ENCODE measurements at regions not wholly inside any gene's neighbourhood (a gene's known extent, or its start where the extent isn't known, plus 50 kb on each side); places are given as distances from the start of the nearest gene placed in this dataset.

DNA sequence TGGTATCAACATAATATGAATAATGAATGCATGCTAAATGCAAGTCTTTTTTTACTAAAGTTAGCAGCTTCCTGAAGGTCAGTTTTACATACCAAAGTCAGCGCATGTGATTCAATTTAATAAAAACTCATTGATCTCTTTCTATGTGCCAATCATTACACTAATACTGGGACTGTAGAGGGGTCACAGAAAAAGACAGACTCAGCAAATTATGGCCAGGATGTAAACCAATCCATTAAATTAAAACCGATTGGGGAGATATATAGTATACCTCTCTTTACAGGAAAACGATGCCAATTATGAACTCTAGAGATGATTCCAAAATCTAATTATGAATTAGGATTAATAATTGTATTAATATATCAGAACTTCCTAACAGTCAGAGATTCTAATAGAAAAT, 624.4 kb upstream of the PCDH20 start:
- Histone ChIP-seq H2BK20ac (ENCODE audit: low read depth, low read length, poor library complexity, severe bottlenecking) (no peak overlapping the region), H4K5ac (ENCODE audit: insufficient read length, low read depth, low read length) (no peak overlapping the region), H3K18ac (ENCODE audit: insufficient read length, low read depth, low read length) (no peak overlapping the region), H2BK120ac (ENCODE audit: low read depth, low read length, poor library complexity, severe bottlenecking) (no peak overlapping the region), H2BK5ac (ENCODE audit: insufficient read length, low read length) (no peak overlapping the region), H4K20me1 (ENCODE audit: control insufficient read depth, insufficient read depth, insufficient read length) (no peaks in the 10 kb centered on the region), H3T11ph (ENCODE audit: low read length) (no peak overlapping the region), H3K23ac (ENCODE audit: insufficient read length, low read depth, low read length) (no peak overlapping the region), H3K56ac (ENCODE audit: insufficient read length, low read depth, low read length) (no peak overlapping the region), H3K4me1 (ENCODE audit: insufficient read depth, low read length) (no peaks in the 10 kb centered on the region), H3K14ac (ENCODE audit: insufficient read depth, low read length) (no peak overlapping the region), H3K9ac (ENCODE audit: extremely low read depth, insufficient read length, low read length) (no peak overlapping the region), H2AK5ac (ENCODE audit: insufficient read length, low read length) (no peak overlapping the region), H3K27me3 (ENCODE audit: insufficient read depth, low read length) (no peaks in the 10 kb centered on the region), H3K23me2 (ENCODE audit: insufficient read length, low read depth, low read length, poor library complexity, severe bottlenecking) (no peaks in the 10 kb centered on the region), H4K8ac (replicated peaks; ENCODE audit: insufficient read length, low read depth, low read length) (no peak overlapping the region), H4K91ac (ENCODE audit: insufficient read length, low read depth, low read length) (no peak overlapping the region), H2BK12ac (ENCODE audit: insufficient read length, low read depth, low read length) (no peak overlapping the region), H3K4me2 (ENCODE audit: insufficient read depth, insufficient read length, low read length) (no peak overlapping the region), H3K27ac (ENCODE audit: insufficient read length, low read depth, low read length) (no peak overlapping the region), H3K79me2 (ENCODE audit: insufficient read depth, low read length) (no peaks in the 10 kb centered on the region), H3K4ac (ENCODE audit: low read depth, low read length) (no peak overlapping the region), H2BK15ac (ENCODE audit: low read depth, low read length) (no peak overlapping the region), H3K9me3 (ENCODE audit: control insufficient read depth, low read depth, low read length) (no peaks in the 10 kb centered on the region), H3K79me1 (ENCODE audit: insufficient read depth, low read depth, low read length, poor library complexity, severe bottlenecking) (no peaks in the 10 kb centered on the region), H2AFZ (ENCODE audit: low read length) (no peak overlapping the region)
- no peak for DNase-seq
- TF ChIP-seq, protein P1, sequence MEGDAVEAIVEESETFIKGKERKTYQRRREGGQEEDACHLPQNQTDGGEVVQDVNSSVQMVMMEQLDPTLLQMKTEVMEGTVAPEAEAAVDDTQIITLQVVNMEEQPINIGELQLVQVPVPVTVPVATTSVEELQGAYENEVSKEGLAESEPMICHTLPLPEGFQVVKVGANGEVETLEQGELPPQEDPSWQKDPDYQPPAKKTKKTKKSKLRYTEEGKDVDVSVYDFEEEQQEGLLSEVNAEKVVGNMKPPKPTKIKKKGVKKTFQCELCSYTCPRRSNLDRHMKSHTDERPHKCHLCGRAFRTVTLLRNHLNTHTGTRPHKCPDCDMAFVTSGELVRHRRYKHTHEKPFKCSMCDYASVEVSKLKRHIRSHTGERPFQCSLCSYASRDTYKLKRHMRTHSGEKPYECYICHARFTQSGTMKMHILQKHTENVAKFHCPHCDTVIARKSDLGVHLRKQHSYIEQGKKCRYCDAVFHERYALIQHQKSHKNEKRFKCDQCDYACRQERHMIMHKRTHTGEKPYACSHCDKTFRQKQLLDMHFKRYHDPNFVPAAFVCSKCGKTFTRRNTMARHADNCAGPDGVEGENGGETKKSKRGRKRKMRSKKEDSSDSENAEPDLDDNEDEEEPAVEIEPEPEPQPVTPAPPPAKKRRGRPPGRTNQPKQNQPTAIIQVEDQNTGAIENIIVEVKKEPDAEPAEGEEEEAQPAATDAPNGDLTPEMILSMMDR (conservative IDR thresholded peaks at IDR 0.05) = no peak
- Mint-ChIP-seq H3K4me3 (no peak overlapping the region), H3K27me3 (ENCODE audit: low read depth) (no peaks in the 10 kb centered on the region), H3K27ac (no peak overlapping the region), H3K4me1 (no peaks in the 10 kb centered on the region), H3K9me3 (no peaks in the 10 kb centered on the region), H3K36me3 (ENCODE audit: insufficient read depth in 1 of 3, low read depth in 3 of 3) (no peaks in the 10 kb centered on the region)
- WGBS (ENCODE audit: extremely low coverage, insufficient read length, low lambda C conversion rate) = no CpG with 5 or more reads among the region's 3 CpGs
